AG04450 (cell line): ENCODE measurements at regions not wholly inside any gene's neighbourhood (a gene's known extent, or its start where the extent isn't known, plus 50 kb on each side); places are given as distances from the start of the nearest gene placed in this dataset.

Experiments used
- CTCF ChIA-PET: fragments of 300-600, 350-600 bp; formaldehyde crosslinking; extraction: SDS; loops from one replicate; lab custom pipeline; 2022; ENCODE audit warnings: antibody characterized with exemption, inconsistent platforms; lab: Charles Lee
- POLR2A ChIA-PET: fragments of 350-600 bp; formaldehyde crosslinking; extraction: SDS; loops from one replicate; lab custom pipeline; 2021; ENCODE audit warnings: antibody characterized with exemption, inconsistent platforms; lab: Yijun Ruan, JAX
- DNase-seq: peaks from one replicate; pipeline ENCODE4 v3.0.0-alpha.2; 2011; ENCODE audit warnings: low read depth, low spot score
- H3K27ac ChIP-seq: one replicate; pipeline ENCODE4 v1.5.1; 2012; ENCODE audit warnings: low read depth, low read length, control low read depth
- H3K27me3 ChIP-seq: one replicate; pipeline ENCODE4 v1.6.0; 2012; ENCODE audit warnings: low read length; ENCODE audit not compliant: control insufficient read depth, insufficient read depth
- H3K4me3 ChIP-seq: 2 replicates; pipeline ENCODE4 v1.5.1; 2011; ENCODE audit warnings: mild to moderate bottlenecking, low read depth, low read length, control low read depth
- H3K9me3 ChIP-seq: 2 replicates; pipeline ENCODE4 v1.5.1; 2012; ENCODE audit warnings: low read length; ENCODE audit not compliant: control insufficient read depth, insufficient read depth
- CTCF ChIP-seq: IDR thresholded peaks from 2 replicates; pipeline ENCODE4 v1.5.1; 2011; ENCODE audit warnings: low read depth, low read length, control low read depth, inconsistent platforms

GRCh38 chr2:386406-387103 lies 98.7 kb upstream of the ALKAL2 start:
- ChIA-PET POLR2A (no interaction called here), CTCF (no interaction called here)
- H3K9me3 ChIP-seq: peaks cover 56% of the 10 kb centered on the region
- no peak overlapping the region for H3K27ac ChIP-seq
- H3K4me3 ChIP-seq: no peak overlapping the region
- H3K27me3 ChIP-seq: no peaks in the 10 kb centered on the region
- DNase-seq: no peak
- TF ChIP-seq CTCF: no peak

- CTCF ChIA-PET: no interaction called here
- no peak for DNase-seq
These were observed 97.9 kb upstream of the ALKAL2 start for GRCh38 chr2:385785-386184.

GRCh38 chr2:385061-385460 lies 97.2 kb upstream of the ALKAL2 start:
- POLR2A ChIA-PET: no interaction called here
- Histone ChIP-seq H3K4me3 (no peak overlapping the region), H3K27me3 (no peaks in the 10 kb centered on the region), H3K27ac (no peak overlapping the region), H3K9me3 (peaks cover 51% of the 10 kb centered on the region)
- CTCF ChIA-PET: no interaction called here
- DNase-seq: no peak
- TF ChIP-seq CTCF: no peak

More at GRCh38 chr2:385785-386184, 97.9 kb upstream of the ALKAL2 start:
- POLR2A ChIA-PET: no interaction called here
- Histone ChIP-seq H3K27me3 (no peaks in the 10 kb centered on the region), H3K9me3 (peaks cover 54% of the 10 kb centered on the region), H3K4me3 (no peak overlapping the region), H3K27ac (no peak overlapping the region)
- TF ChIP-seq CTCF: no peak

- Histone ChIP-seq H3K27me3 (no peaks in the 10 kb centered on the region), H3K27ac (no peak overlapping the region), H3K4me3 (no peak overlapping the region), H3K9me3 (peaks cover 54% of the 10 kb centered on the region)
- ChIA-PET POLR2A (no interaction called here), CTCF (no interaction called here)
- no peak for TF ChIP-seq CTCF
- DNase-seq: no peak
These were observed 96.0 kb upstream of the ALKAL2 start for GRCh38 chr2:383888-384287.

GRCh38 chr2:383178-383577 lies 95.3 kb upstream of the ALKAL2 start:
- DNase-seq: no peak
- TF ChIP-seq CTCF: no peak
- Histone ChIP-seq H3K4me3 (no peak overlapping the region), H3K9me3 (peaks cover 52% of the 10 kb centered on the region), H3K27ac (no peak overlapping the region), H3K27me3 (no peaks in the 10 kb centered on the region)
- ChIA-PET CTCF (no interaction called here), POLR2A (no interaction called here)
